GM21390 (cell line): ENCODE measurements at regions not wholly inside any gene's neighbourhood (a gene's known extent, or its start where the extent isn't known, plus 50 kb on each side); places are given as distances from the start of the nearest gene placed in this dataset.

ENCODE experiments used
- ATAC-seq: cut with Tn5 transposase; IDR thresholded peaks from one replicate; pipeline ENCODE4 v1.9.1; 2021; ENCODE audit not compliant: unreplicated experiment

- no peak for ATAC-seq
Observed at GRCh38 chr1:172976222-172977041, 74.3 kb downstream of the TNFSF18 start.

DNA sequence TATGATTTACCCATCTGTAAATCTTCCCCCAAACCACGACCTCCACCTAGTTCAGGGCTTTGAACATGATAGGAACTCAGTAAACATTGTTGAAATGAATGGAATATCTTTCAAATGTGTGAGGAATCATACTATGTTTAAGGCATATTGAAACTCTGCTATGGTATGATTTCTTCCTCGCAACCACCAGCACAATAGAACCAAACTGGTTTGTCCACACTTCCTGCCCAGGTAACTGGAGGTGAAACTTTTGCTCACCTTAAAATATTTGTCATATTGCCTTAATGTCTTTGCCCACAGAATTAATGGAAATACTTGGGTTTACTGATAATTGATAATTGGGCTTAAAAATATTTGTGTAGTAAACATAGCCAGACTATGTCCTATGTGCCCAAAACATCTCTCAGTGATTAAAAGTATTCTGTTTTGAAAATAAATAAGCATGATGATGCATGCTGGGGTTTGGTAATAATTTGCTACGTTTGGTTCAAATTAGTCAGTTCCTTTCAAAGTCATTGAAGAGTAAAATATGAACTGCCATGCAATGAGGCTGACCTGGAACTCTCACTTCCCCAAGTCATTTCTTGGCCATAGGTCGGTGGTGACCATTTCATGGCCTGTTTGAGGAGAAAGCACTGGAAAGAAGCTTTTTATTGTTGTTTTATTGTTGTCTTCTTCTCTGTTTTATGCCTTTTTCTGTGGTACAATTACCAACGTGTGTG, 73.3 kb downstream of the TNFSF18 start:
- no peak for ATAC-seq

GRCh38 chr1:172978595-172978994, 72.1 kb downstream of the TNFSF18 start:
- no peak for ATAC-seq

DNA sequence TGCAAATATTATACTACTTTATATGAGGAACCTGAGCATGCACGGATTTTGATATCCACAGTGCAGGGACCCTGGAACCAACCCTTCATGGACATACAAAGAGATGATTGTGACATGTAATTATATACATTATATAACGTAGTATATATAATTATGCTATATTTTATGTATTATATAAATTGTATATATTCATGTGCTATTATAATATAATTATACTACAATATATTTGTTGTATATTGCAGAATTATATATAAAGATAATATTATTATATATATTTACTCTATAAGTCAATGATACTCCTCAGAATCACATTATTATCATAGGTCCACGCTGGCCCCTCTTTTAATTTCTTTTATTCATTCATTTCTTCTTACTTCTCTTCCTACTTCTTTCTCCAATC, 70.9 kb downstream of the TNFSF18 start:
- ATAC-seq, result no peak

DNA sequence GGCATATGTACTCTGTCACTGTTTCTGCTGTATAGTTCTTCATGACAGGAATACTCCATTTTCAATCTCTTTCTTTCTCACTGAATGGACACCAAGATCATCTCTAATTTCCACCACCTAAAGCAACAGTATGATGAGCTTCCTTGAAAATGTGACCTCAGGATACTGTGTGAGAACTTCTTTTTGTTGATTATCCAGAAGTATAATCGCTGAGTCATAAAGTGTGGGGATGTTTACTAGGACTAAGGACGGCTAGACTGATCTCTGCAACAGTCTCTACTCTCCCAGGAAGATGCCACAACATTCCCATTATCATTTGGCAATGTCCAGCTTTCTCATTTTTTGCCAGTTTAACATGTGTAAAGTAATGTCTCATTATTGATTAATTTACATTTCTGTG, 70.3 kb downstream of the TNFSF18 start:
- no peak for ATAC-seq

DNA sequence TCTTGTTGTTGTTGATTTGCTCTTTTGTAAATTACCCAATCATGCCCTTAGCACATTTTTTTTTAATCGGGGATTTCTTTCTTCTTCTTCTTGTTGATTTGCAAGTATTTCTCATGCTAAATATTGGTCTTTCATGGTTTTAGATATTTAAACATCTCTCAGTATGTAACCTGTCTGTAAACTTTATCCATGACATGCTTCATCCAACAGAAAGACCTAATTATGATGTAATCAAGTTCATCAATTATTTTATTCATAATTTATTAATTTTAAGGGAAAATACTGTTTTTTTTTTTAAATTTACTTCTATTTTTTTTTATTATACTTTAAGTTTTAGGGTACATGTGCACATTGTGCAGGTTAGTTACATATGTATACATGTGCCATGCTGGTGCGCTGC, 69.8 kb downstream of the TNFSF18 start:
- ATAC-seq, result no peak
